ENCODE measurements at regions not wholly inside any gene's neighbourhood (a gene's known extent, or its start where the extent isn't known, plus 50 kb on each side); places are given as distances from the start of the nearest gene placed in this dataset.

DNA sequence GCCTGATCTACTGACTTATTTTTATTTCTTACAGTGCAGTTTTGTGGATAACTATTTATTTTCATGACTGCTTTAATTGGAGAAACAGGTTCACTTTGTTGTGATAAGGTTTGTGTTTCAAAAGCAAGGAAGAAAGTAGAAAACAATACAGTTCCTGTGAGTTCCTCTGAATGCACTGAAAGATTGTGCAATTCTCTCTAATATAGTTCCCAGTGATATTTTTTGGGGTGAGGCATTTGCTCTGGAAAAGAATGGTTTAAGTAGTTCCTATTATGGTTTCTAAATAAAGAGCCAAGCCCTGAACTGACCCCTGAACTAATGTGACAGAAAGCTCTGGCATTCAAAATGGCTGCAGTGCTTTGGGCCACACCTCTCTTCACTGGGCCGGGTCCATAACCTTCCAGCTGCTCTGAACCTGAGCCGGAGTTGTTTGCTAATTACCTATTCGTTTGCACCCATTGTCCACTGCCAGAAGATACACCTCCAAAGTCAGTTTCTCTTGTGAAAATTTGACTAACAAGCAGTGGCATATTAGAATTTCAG, 56.6 kb upstream of the VTCN1 start:
- intact Hi-C loops (cut with micrococcal nuclease; ENCODE audit: unreplicated experiment) (no loop called here), in situ Hi-C loops (cut with HindIII; ENCODE audit: low pct_unique_long_range_greater_than_20kb, low sequenced_read_pairs) (no loop called here)
- no peak for TF ChIP-seq TCF7L2 (IDR thresholded peaks at IDR 0.05; ENCODE audit: low read depth, low read length)
- TF ChIP-seq, protein P1, sequence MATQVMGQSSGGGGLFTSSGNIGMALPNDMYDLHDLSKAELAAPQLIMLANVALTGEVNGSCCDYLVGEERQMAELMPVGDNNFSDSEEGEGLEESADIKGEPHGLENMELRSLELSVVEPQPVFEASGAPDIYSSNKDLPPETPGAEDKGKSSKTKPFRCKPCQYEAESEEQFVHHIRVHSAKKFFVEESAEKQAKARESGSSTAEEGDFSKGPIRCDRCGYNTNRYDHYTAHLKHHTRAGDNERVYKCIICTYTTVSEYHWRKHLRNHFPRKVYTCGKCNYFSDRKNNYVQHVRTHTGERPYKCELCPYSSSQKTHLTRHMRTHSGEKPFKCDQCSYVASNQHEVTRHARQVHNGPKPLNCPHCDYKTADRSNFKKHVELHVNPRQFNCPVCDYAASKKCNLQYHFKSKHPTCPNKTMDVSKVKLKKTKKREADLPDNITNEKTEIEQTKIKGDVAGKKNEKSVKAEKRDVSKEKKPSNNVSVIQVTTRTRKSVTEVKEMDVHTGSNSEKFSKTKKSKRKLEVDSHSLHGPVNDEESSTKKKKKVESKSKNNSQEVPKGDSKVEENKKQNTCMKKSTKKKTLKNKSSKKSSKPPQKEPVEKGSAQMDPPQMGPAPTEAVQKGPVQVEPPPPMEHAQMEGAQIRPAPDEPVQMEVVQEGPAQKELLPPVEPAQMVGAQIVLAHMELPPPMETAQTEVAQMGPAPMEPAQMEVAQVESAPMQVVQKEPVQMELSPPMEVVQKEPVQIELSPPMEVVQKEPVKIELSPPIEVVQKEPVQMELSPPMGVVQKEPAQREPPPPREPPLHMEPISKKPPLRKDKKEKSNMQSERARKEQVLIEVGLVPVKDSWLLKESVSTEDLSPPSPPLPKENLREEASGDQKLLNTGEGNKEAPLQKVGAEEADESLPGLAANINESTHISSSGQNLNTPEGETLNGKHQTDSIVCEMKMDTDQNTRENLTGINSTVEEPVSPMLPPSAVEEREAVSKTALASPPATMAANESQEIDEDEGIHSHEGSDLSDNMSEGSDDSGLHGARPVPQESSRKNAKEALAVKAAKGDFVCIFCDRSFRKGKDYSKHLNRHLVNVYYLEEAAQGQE (IDR thresholded peaks at IDR 0.05; ENCODE audit: insufficient read depth in 1 of 2, low read depth in 2 of 2, low read length in 1 of 2): no peak
- TF ChIP-seq CTCF (IDR thresholded peaks at IDR 0.05): no peak
- TF ChIP-seq POLR2AphosphoS5 (IDR thresholded peaks at IDR 0.05; ENCODE audit: low read depth, low read length): no peak
- no peak for TF ChIP-seq SIN3A (IDR thresholded peaks at IDR 0.05; ENCODE audit: borderline replicate concordance, insufficient read depth, low read depth, low read length)
- ATAC-seq: no peak
- ChIA-PET POLR2A (no interaction called here), CTCF (no interaction called here)
- no peak for DNase-seq (ENCODE audit: low read depth, low spot score)
- no peaks in the 10 kb centered on the region for H3K27me3 ChIP-seq (ENCODE audit: control insufficient read depth, insufficient read depth, low read length)
- BruUV-seq (replicated peaks): no TSS peak
- no peaks in the 10 kb centered on the region for H3K36me3 ChIP-seq (ENCODE audit: control insufficient read depth, insufficient read depth, low read length)
- no peak overlapping the region for H3K4me3 ChIP-seq (ENCODE audit: low read depth in 2 of 2, low read length in 2 of 2)
- H3K27ac ChIP-seq (ENCODE audit: low read length): no peak overlapping the region
- no peaks in the 10 kb centered on the region for H3K9me3 ChIP-seq (ENCODE audit: control insufficient read depth, insufficient read depth, low read depth, low read length)
- H3K4me1 ChIP-seq (ENCODE audit: control insufficient read depth, insufficient read depth, low read length): no peaks in the 10 kb centered on the region

DNA sequence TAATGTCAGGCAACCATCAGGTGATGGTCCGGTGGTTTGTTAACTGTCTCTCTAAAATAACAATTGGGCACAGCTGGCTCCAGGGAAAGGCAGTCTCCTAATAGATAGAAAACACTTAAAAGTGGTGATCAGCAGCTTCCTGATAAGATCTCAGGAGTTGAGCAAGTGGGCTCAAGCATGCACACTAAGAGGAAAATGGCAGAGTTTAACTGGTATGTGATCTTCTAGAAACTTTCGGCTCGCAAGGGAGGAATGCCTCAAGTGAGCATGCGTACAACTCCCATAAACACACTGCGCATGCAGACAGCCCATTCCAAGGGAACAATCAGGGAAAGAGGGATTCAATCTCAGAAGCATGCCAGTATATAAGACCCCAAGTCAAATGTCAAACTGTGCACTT, 52.2 kb upstream of the VTCN1 start:
- ATAC-seq (no peak), DNase-seq (ENCODE audit: low read depth, low spot score) (no peak)
- CTCF ChIA-PET: no interaction called here
- POLR2A ChIA-PET: interaction anchor here (0.6 kb wide), 1 partner anchor 130 kb away, joined by 3 read pairs; no protein-coding TSS in a partner anchor
- H3K27ac ChIP-seq (ENCODE audit: low read length): no peak overlapping the region
- H3K36me3 ChIP-seq (ENCODE audit: control insufficient read depth, insufficient read depth, low read length): no peaks in the 10 kb centered on the region
- in situ Hi-C loops (cut with HindIII; ENCODE audit: low pct_unique_long_range_greater_than_20kb, low sequenced_read_pairs) (no loop called here), intact Hi-C loops (cut with micrococcal nuclease; ENCODE audit: unreplicated experiment) (no loop called here)
- H3K4me1 ChIP-seq (ENCODE audit: control insufficient read depth, insufficient read depth, low read length): no peaks in the 10 kb centered on the region
- H3K27me3 ChIP-seq (ENCODE audit: control insufficient read depth, insufficient read depth, low read length): no peaks in the 10 kb centered on the region
- TF ChIP-seq, protein P1 (IDR thresholded peaks at IDR 0.05; ENCODE audit: insufficient read depth in 1 of 2, low read depth in 2 of 2, low read length in 1 of 2): no peak
- TF ChIP-seq CTCF (IDR thresholded peaks at IDR 0.05) (no peak), SIN3A (IDR thresholded peaks at IDR 0.05; ENCODE audit: borderline replicate concordance, insufficient read depth, low read depth, low read length) (no peak), POLR2AphosphoS5 (IDR thresholded peaks at IDR 0.05; ENCODE audit: low read depth, low read length) (no peak), TCF7L2 (IDR thresholded peaks at IDR 0.05; ENCODE audit: low read depth, low read length) (no peak)
- no TSS peak for BruUV-seq (replicated peaks)
- H3K9me3 ChIP-seq (ENCODE audit: control insufficient read depth, insufficient read depth, low read depth, low read length): no peaks in the 10 kb centered on the region
- no peak overlapping the region for H3K4me3 ChIP-seq (ENCODE audit: low read depth in 2 of 2, low read length in 2 of 2)
